Right renal pelvis (tissue), 4 donors: ENCODE measurements at regions not wholly inside any gene's neighbourhood (a gene's known extent, or its start where the extent isn't known, plus 50 kb on each side); places are given as distances from the start of the nearest gene placed in this dataset.
"Not testable (repeated sequence)": the region's sequence is repeated elsewhere in the genome, so short reads cannot be mapped to it uniquely, and the experiment has no call there.

ENCODE experiments used
- DNase-seq, 4 donors: peaks; one replicate each; pipeline ENCODE4 v3.0.0-alpha.2; 2013; ENCODE audit warnings: low read depth in 4 of 4, low spot score in 3 of 4, missing footprints in 1 of 4

- not testable (repeated sequence) for DNase-seq
These were observed 469.2 kb upstream of the FAM174A start for GRCh38 chr5:100066020-100066419.

GRCh38 chr5:100043475-100043874 lies 491.7 kb upstream of the FAM174A start:
- DNase-seq = no peak

- DNase-seq = no peak
These were observed 508.6 kb upstream of the FAM174A start for GRCh38 chr5:100026606-100027005.

GRCh38 chr5:100023536-100023935 lies 511.6 kb upstream of the FAM174A start:
- no peak for DNase-seq

GRCh38 chr5:100017520-100018262 lies 517.5 kb upstream of the FAM174A start:
- no peak for DNase-seq

GRCh38 chr5:100013305-100013704 lies 521.9 kb upstream of the FAM174A start:
- DNase-seq = not testable (repeated sequence)

- DNase-seq = not testable (repeated sequence)
These were observed 524.0 kb upstream of the FAM174A start for GRCh38 chr5:100011160-100011559.

GRCh38 chr5:100004969-100005368 lies 530.2 kb upstream of the FAM174A start:
- no peak for DNase-seq

GRCh38 chr5:99998319-99998718 lies 536.9 kb upstream of the FAM174A start:
- no peak for DNase-seq

- DNase-seq = no peak
These were observed 539.8 kb upstream of the FAM174A start for GRCh38 chr5:99995407-99995806.

GRCh38 chr5:99973779-99974178 lies 561.4 kb upstream of the FAM174A start:
- DNase-seq = no peak

GRCh38 chr5:99955962-99956361 lies 579.2 kb upstream of the FAM174A start:
- no peak for DNase-seq

GRCh38 chr5:99955006-99955405 lies 580.2 kb upstream of the FAM174A start:
- DNase-seq = no peak

- no peak for DNase-seq
These were observed 585.1 kb upstream of the FAM174A start for GRCh38 chr5:99949969-99950524.

- no peak for DNase-seq
These were observed 585.8 kb upstream of the FAM174A start for GRCh38 chr5:99949361-99949760.

GRCh38 chr5:99948850-99949249 lies 586.3 kb upstream of the FAM174A start:
- no peak for DNase-seq

- DNase-seq = no peak
These were observed 589.4 kb upstream of the FAM174A start for GRCh38 chr5:99945478-99946442.

GRCh38 chr5:99940540-99940939 lies 594.6 kb upstream of the FAM174A start:
- no peak for DNase-seq

- no peak for DNase-seq
These were observed 598.3 kb upstream of the FAM174A start for GRCh38 chr5:99936911-99937310.

GRCh38 chr5:99929806-99930135 lies 605.4 kb upstream of the FAM174A start:
- no peak for DNase-seq

- no peak for DNase-seq
These were observed 605.9 kb upstream of the FAM174A start for GRCh38 chr5:99929067-99929805.
